ENCODE measurements at regions not wholly inside any gene's neighbourhood (a gene's known extent, or its start where the extent isn't known, plus 50 kb on each side); places are given as distances from the start of the nearest gene placed in this dataset.

- peaks cover 3% of the 10 kb centered on the region; the same call in 1 of the 3 replicates for H3K36me3 Mint-ChIP-seq (ENCODE audit: low read depth)
- peaks cover 5% of the 10 kb centered on the region; the same call in 2 of the 3 replicates for H3K4me1 Mint-ChIP-seq
Measured at GRCh38 chr16:6031567-6031966, 934.0 kb upstream of the EEF2KMT start.

More at GRCh38 chr16:6031567-6031966, 934.0 kb upstream of the EEF2KMT start:
- Histone ChIP-seq H2AFZ (no peak overlapping the region), H3K27ac (ENCODE audit: low read depth) (no peak overlapping the region), H3K4me3 (no peak overlapping the region), H3F3A (replicated peaks; ENCODE audit: low read depth) (no peaks in the 10 kb centered on the region), H3K4me1 (ENCODE audit: insufficient read depth) (no peaks in the 10 kb centered on the region), H3K9me2 (ENCODE audit: insufficient read depth) (no peaks in the 10 kb centered on the region), H3K4me2 (no peak overlapping the region), H4K20me1 (replicated peaks; ENCODE audit: insufficient read depth) (no peaks in the 10 kb centered on the region), H3K27me3 (ENCODE audit: insufficient read depth) (no peaks in the 10 kb centered on the region), H3K79me2 (replicated peaks; ENCODE audit: insufficient read depth) (no peaks in the 10 kb centered on the region), H3K36me3 (ENCODE audit: insufficient read depth) (no peaks in the 10 kb centered on the region)
- DNase-seq (ENCODE audit: low spot score), result no peak
- Mint-ChIP-seq H3K27me3 (ENCODE audit: insufficient read depth, low read depth, poor library complexity) (peaks cover 5% of the 10 kb centered on the region), H3K27ac (no peak overlapping the region), H3K9me3 (no peaks in the 10 kb centered on the region), H3K4me3 (no peak overlapping the region)
- no peak for TF ChIP-seq EZH2 (IDR thresholded peaks at IDR 0.05; ENCODE audit: low read depth, unreplicated experiment)
- no peak for TF ChIP-seq ZNF331 (CRISPR knock-in tag; IDR thresholded peaks at IDR 0.05; ENCODE audit: low read depth)
- TF ChIP-seq CREB1 (CRISPR knock-in tag; IDR thresholded peaks at IDR 0.05; ENCODE audit: low read depth), result no peak
- TF ChIP-seq STAT1 (IDR thresholded peaks at IDR 0.05; ENCODE audit: unreplicated experiment), result no peak
- no peak for TF ChIP-seq EZH2phosphoT487 (IDR thresholded peaks at IDR 0.05; ENCODE audit: unreplicated experiment)
- no peak for TF ChIP-seq JUNB (IDR thresholded peaks at IDR 0.05; ENCODE audit: unreplicated experiment)
- TF ChIP-seq REST (IDR thresholded peaks at IDR 0.05; ENCODE audit: unreplicated experiment), result no peak
- TF ChIP-seq ZNF114 (CRISPR knock-in tag; IDR thresholded peaks at IDR 0.05), result no peak
- TF ChIP-seq, protein P1, sequence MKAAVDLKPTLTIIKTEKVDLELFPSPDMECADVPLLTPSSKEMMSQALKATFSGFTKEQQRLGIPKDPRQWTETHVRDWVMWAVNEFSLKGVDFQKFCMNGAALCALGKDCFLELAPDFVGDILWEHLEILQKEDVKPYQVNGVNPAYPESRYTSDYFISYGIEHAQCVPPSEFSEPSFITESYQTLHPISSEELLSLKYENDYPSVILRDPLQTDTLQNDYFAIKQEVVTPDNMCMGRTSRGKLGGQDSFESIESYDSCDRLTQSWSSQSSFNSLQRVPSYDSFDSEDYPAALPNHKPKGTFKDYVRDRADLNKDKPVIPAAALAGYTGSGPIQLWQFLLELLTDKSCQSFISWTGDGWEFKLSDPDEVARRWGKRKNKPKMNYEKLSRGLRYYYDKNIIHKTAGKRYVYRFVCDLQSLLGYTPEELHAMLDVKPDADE (IDR thresholded peaks at IDR 0.05), result no peak
- TF ChIP-seq POLR2AphosphoS5 (IDR thresholded peaks at IDR 0.05; ENCODE audit: low read depth), result no peak
- TF ChIP-seq, protein P2, sequence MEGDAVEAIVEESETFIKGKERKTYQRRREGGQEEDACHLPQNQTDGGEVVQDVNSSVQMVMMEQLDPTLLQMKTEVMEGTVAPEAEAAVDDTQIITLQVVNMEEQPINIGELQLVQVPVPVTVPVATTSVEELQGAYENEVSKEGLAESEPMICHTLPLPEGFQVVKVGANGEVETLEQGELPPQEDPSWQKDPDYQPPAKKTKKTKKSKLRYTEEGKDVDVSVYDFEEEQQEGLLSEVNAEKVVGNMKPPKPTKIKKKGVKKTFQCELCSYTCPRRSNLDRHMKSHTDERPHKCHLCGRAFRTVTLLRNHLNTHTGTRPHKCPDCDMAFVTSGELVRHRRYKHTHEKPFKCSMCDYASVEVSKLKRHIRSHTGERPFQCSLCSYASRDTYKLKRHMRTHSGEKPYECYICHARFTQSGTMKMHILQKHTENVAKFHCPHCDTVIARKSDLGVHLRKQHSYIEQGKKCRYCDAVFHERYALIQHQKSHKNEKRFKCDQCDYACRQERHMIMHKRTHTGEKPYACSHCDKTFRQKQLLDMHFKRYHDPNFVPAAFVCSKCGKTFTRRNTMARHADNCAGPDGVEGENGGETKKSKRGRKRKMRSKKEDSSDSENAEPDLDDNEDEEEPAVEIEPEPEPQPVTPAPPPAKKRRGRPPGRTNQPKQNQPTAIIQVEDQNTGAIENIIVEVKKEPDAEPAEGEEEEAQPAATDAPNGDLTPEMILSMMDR (conservative IDR thresholded peaks at IDR 0.05; ENCODE audit: low read depth in 2 of 2), result no peak
- no peak for TF ChIP-seq NANOG (IDR thresholded peaks at IDR 0.05; ENCODE audit: borderline replicate concordance)
- no peak for TF ChIP-seq ZNF462 (CRISPR knock-in tag; IDR thresholded peaks at IDR 0.05)
- ATAC-seq, result no peak
